ENCODE measurements at regions not wholly inside any gene's neighbourhood (a gene's known extent, or its start where the extent isn't known, plus 50 kb on each side); places are given as distances from the start of the nearest gene placed in this dataset.

GRCh38 chr17:71361656-71362450, 759.0 kb upstream of the SOX9 start:
- DNase-seq: no peak

DNA sequence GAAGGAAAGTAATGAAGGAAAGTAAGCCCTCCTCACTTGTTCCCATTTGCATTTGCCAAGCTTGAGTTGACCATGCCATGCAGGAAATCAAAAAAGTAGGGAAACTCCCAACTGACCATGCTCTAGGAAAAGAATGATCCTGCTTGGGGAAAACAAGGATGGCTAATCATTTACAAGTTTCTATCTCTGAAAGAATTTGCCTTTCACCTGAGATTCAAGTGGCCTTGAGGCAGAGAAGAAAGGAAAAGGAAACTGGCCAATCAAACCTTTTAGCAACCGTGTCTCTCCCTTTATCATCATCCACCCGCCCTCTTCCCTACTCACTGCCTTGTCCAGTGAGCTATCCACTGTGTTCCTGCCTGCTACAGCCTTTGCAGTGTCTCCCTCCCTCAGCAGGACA, 757.2 kb upstream of the SOX9 start:
- no peak for DNase-seq

- DNase-seq: no peak
Observed at GRCh38 chr17:71371809-71372208, 749.0 kb upstream of the SOX9 start.

- DNase-seq: no peak
Observed at GRCh38 chr17:71375948-71376347, 744.9 kb upstream of the SOX9 start.

DNA sequence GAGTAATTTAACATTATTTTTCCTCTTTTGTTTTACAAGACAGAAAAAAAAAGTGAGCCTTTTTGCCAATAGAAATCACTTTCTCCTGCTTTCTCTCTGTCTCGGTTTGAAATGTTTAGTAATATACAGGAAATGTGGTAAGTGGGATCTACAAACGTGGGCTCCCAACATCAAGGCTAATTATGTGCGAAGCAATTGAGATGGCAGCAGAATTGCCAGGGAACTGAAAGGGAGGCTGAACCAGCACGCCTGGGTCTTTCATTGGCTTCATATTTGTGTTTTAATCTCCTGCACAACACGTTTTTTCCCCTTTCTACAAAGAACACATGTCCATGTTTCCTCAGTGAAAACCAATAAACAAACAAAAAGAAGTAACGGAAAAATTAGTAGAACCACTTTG, 743.9 kb upstream of the SOX9 start:
- no peak for DNase-seq

GRCh38 chr17:71378036-71378435, 742.8 kb upstream of the SOX9 start:
- no peak for DNase-seq

- DNase-seq: no peak
Observed at GRCh38 chr17:71378741-71379140, 742.1 kb upstream of the SOX9 start.

- DNase-seq: no peak
Observed at GRCh38 chr17:71379512-71379911, 741.3 kb upstream of the SOX9 start.

DNA sequence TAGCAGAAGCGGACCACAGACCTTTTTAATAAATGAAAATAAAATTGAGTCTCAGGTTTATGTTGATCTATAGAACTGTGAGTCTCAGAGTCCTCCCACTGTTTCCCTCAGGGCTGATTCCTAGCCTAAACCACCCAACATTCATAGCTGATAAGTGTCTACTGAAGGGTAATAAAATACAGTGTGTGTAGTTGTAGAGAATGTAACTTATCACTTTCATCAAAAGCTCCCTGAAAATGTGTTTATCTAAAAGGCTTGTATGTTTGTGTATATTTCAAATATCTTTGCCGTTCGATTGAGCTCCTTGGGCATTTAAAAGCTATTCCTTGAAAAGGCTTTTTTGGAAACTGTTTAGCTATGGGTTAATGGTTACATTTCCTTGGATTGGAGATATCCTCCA, 740.3 kb upstream of the SOX9 start:
- no peak for DNase-seq

DNA sequence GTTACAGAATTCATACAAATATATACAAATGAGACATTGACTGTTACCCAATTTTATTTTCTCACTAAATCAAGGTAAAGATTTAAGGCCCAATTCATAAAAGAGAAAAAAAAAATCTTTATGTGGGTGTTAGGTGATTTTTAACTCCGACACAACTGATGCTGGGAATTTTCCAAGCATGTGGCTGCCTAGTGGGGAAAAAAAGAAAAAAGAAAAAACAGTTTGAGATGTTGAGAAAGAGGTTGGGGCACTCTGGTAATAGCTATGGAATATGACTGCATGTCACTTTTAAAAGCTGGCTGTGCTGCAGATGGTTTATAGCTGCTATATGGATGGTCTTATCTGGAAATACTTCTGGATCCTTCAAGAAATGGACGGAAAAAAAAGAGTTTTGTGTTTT, 739.9 kb upstream of the SOX9 start:
- DNase-seq: no peak

GRCh38 chr17:71383091-71383490, 737.7 kb upstream of the SOX9 start:
- DNase-seq: no peak

GRCh38 chr17:71387456-71387855, 733.4 kb upstream of the SOX9 start:
- no peak for DNase-seq

- no peak for DNase-seq
Observed at GRCh38 chr17:71392715-71393567, 727.9 kb upstream of the SOX9 start.

- no peak for DNase-seq
Observed at GRCh38 chr17:71395901-71396300, 724.9 kb upstream of the SOX9 start.

DNA sequence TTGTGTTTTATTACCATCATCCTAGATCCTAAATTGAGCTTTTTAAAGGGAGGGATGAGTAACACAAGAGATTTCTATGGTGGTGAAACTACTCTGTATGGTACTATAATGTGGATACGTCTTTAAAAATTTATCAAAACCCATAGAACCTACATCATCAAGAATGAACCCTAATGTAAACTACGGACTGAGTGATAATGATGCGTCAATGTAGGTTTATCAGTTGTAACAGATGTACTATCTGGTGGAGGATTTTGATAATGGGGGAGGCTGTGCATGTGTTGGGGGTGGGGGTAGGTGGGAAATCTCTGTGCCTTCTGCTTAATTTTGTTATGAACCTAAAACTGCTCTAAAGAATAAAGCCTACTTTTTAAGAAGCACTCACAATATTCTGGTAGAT, 724.1 kb upstream of the SOX9 start:
- DNase-seq: no peak

DNA sequence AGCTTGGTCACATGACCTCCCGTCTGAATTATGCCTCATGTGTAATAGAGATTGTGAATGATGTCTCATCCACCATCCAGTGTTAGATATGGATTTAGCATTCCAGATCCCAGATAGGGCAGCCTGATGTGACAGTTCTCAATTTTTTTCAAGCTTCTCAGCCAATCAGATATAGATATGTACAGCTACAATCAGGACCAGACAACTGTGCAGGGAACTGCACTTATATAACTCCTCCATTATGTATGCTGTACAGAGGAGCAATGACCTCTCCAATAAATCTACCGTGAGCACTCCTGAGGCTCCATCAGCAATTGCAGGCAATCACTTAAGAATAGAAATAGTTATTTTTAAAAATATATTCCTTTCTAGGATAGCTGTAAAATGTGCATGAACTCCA, 722.8 kb upstream of the SOX9 start:
- no peak for DNase-seq

- DNase-seq: no peak
Observed at GRCh38 chr17:71398800-71399219, 722.0 kb upstream of the SOX9 start.

DNA sequence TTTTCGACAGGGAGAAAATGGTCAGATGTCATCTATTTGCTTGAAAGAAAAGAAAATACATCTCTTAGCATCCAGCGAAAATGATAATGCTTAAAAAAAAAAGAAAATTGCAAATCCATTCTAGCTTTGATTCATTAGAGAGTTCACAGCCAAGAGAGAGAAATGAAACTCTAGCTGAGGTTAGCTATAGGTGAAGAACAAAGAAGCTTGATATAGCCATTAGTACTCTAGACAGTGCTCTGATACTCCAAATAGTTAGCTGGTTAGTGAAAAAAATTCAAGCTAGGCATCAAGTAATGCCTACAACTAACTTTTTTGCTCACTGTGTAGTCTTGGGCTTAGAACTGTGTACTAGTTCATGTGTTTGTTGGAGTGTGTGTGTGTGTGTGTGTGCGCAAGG, 721.6 kb upstream of the SOX9 start:
- no peak for DNase-seq

DNA sequence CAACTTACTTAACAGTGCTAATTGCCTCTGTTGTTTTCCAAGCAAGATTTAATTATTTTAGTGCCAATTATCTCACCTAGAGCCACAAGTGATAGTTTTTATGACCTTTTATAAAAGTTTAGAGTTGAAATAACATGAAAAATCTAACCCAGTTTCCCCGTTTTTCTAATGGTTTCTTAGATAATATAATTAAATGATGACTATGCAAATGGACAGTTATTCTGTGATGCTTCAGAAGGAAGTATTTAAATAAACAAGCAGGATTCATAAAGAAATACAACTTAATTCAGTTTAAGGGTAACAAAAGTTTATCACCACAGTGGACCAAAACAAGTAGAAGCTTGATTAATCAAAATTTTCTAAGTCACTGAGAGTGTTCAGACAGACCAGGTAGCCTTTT, 721.2 kb upstream of the SOX9 start:
- no peak for DNase-seq

DNA sequence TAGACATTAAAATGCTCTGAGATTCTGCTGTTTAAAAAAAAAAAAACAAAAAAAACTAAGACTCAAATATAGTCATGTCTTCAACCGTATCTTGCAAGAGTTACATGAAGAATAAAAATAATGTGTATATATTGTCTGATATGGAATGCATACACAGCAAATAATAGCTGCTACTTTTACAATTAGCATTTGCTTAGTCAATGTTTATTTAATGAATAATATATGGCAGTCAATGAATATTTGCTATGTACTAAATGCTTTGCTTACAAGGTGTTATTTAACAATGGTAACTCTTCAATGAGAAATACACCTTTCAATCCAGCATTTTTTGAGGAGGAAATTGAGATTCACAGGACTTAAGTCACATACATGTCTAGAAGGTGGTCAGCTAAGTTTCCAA, 718.8 kb upstream of the SOX9 start:
- DNase-seq: no peak

DNA sequence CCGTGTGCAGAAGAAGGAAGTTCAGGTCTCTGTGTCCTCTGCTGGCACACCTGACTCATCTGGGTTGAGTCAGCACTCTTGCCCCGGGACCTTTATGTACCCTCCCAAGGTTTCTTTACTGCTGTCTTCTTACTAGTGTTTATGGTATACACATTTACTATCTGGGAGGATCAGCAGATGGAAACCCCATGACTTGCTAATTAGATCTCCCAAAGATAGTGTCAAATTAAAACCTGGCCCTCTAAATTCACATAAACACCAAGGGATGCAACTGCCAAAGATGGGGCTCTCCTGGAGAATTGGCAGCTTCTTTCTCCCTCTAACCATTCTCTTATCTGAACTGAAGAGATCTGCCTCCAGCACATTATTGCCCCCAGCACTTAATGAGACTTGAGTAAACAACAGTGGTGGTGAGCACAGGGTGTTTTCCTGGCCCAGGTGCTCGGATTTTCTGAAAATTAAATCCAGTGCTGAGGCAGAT, 718.1 kb upstream of the SOX9 start:
- no peak for DNase-seq

DNA sequence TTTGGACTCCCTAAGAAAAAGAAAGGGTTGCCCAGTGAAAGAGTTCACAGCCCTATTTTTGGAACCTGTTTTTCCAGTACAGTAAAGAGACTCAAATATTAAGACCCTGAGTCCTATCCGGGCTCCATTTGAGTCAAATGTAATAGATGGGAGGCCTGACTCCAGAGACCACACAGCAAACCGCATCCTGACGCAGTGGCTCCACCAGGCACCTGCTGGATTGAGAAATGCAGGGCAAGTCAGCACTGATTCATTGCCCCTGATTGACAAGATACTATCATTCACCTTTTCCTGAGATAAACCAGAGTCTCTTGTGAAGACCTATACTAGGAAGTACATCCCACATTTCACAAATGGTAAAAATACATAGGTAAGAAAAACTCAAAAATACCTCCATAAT, 715.7 kb upstream of the SOX9 start:
- DNase-seq: no peak

DNA sequence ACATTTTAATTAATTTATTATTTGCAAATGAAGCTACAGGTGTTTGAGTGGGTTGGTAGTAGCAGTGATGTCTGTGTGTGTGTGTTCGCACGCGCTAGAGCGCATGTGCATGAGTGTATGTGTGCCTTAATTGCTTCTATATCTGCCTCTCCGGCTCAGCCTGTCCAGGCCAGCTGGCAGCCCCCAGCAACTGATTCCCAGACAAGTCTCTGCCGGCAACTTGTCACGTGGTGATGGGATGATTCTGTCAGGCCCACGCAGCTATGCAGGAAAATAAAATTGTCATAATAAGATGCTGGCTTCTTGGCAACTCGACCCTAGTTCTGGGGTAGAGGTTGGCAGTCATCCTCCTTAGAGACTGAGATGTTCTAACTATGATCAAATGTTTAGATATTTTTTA, 712.8 kb upstream of the SOX9 start:
- no peak for DNase-seq

DNA sequence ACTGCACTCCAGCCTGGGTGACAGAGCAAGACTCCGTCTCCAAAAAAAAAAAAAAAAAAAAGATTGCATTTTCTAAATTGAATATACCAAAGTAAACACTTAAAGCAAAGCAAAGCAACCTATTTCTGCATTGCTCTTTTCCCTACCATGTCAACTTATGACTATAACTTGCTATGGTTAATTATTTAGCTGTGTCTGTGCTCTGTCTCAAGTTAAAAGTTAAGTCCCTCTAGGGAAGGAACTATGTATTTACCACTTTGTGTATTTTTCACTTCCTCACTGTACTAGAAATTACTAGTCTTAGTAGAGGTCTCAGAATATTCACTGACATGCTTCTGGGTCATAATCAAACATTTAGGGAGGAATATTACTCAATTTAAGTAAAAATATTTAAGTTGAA, 711.7 kb upstream of the SOX9 start:
- DNase-seq: no peak

Measured in C1 segment of cervical spinal cord (tissue), 14 donors.